ENCODE measurements at regions not wholly inside any gene's neighbourhood (a gene's known extent, or its start where the extent isn't known, plus 50 kb on each side); places are given as distances from the start of the nearest gene placed in this dataset.

DNA sequence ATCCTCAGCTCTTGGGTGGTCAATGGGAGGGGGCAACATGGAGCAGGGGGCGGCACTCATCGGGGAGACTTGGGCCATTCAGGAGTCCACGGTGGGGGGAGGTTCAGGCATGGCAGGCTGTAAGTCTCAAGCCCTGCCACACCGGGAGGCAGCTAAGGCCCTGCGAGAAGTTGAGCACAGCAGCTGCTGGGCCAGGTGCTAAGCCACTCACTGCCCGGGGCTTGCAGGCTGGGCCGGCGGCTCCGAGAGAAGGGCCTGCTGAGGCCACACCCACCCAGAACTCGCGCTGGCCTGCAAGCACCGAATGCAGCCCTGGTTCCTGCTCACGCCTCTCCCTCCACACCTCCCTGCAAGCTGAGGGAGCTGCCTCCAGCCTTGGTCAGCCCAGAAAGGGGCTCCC lies 131.4 kb downstream of the OR4C45 start:
- TF ChIP-seq, protein P1, sequence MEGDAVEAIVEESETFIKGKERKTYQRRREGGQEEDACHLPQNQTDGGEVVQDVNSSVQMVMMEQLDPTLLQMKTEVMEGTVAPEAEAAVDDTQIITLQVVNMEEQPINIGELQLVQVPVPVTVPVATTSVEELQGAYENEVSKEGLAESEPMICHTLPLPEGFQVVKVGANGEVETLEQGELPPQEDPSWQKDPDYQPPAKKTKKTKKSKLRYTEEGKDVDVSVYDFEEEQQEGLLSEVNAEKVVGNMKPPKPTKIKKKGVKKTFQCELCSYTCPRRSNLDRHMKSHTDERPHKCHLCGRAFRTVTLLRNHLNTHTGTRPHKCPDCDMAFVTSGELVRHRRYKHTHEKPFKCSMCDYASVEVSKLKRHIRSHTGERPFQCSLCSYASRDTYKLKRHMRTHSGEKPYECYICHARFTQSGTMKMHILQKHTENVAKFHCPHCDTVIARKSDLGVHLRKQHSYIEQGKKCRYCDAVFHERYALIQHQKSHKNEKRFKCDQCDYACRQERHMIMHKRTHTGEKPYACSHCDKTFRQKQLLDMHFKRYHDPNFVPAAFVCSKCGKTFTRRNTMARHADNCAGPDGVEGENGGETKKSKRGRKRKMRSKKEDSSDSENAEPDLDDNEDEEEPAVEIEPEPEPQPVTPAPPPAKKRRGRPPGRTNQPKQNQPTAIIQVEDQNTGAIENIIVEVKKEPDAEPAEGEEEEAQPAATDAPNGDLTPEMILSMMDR (IDR thresholded peaks at IDR 0.05): no peak
- TF ChIP-seq POLR2A (IDR thresholded peaks at IDR 0.05): no peak
